ENCODE measurements at regions not wholly inside any gene's neighbourhood (a gene's known extent, or its start where the extent isn't known, plus 50 kb on each side); places are given as distances from the start of the nearest gene placed in this dataset.

DNA sequence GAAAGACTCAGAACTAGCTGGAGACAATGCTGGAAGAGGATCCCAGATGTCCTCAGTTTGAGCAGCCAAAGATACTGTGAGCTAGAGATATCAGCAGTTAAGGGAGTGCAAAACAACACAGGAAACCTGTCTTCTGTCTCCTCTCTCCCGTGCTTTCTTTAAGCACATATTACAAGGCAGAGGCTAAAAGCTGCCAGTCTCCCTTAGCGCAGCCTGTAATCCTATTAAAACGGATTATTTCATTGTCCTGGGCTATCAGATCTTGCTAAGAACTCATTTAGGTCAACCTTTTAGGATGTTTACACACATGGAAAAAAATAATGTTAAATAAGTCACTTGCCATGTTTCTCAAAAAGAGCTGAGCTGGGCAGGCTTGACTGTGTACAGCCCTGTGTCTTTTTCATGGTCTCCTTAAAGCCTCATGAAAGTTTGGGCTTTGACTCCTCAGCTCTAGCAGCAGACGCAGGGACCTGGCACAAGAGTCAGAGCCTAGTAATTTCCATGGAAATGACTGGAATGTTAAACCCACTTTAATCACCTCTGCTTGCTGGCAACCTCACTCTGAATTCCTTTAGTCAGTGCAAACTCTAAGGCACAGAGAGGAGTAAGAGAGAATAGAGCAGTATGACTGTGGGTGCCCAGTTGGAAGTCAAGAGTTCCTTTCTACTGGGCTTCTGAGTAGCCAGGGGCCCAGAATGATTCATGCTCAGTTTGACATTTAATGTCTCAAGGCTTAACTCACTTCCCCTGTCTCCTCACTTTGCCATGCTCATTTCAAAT lies 491.9 kb downstream of the NTRK3 start:
- H3K4me3 ChIP-seq (ENCODE audit: low read length): no peak overlapping the region
- H3K27me3 ChIP-seq (ENCODE audit: control insufficient read depth, insufficient read depth, low read length): no peaks in the 10 kb centered on the region
- peaks cover 26% of the 10 kb centered on the region for H3K4me1 ChIP-seq (ENCODE audit: control insufficient read depth, insufficient read depth, low read length)
- no peak overlapping the region for H3K9ac ChIP-seq (ENCODE audit: low read depth, low read length)
- no peaks in the 10 kb centered on the region for H3K9me3 ChIP-seq (replicated peaks; ENCODE audit: low read length)
- no peaks in the 10 kb centered on the region for H3K36me3 ChIP-seq (ENCODE audit: insufficient read depth, low read length)
- H3K4me2 ChIP-seq (ENCODE audit: low read length): peak overlapping the region; percentile 5

DNA sequence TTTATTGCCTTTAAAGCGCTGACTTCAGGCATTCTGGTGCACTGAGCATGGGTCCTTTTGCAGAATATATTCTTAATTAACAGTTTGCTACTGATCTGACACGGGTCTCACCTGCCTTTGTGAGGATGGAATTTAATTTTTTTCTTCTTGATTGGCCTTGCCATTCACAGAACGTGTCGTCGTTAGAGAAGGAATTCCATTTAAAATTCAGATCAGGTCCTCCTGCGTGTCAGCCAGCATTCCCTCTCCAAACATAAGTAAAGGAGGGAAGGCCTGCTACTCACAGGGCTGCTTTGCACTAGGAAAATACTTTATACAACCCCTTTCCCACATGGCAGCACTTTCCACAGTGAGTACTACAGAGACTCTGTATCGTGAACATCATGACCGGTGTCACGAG lies 492.7 kb downstream of the NTRK3 start:
- Histone ChIP-seq H3K36me3 (ENCODE audit: insufficient read depth, low read length) (no peaks in the 10 kb centered on the region), H3K4me2 (ENCODE audit: low read length) (no peak overlapping the region), H3K4me3 (ENCODE audit: low read length) (no peak overlapping the region), H3K9me3 (replicated peaks; ENCODE audit: low read length) (no peaks in the 10 kb centered on the region), H3K27me3 (ENCODE audit: control insufficient read depth, insufficient read depth, low read length) (peaks cover 3% of the 10 kb centered on the region), H3K9ac (ENCODE audit: low read depth, low read length) (no peak overlapping the region), H3K4me1 (ENCODE audit: control insufficient read depth, insufficient read depth, low read length) (peaks cover 26% of the 10 kb centered on the region)

DNA sequence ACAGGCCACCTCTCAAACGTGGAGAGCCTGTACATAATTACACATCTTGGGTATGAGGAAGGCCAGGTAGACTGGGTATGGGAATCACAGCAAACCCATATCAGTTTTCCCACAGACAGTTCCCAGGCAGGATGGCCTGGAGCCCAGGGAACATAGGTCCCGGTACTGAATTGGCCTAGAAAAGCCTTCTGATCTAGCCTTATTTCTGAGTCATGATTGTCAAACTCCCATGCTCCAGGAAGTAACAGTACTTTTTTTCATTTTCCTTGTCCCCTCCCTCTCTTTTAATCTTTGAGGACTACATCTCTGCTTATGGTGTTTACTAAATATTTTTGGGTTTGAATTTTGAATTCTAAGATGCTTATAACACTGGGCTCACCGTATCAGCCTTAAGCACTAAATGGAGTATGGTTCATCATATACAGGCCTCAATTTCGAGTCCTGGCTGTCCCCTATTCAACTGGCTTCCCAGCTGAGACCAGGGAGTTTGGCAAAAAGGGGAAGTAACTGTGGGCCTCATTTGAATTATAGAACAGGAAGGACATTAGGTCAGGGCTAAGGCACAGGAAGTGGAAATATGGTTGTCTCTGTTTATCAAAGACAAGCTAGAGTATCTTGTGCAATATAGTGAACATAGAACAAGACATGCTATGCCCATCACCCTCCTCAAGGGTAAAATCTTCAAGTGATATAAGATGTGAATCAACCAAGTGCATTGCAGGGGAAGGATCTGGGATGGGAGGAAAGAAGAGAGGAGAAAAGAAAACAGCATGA lies 494.6 kb downstream of the NTRK3 start:
- Histone ChIP-seq H3K27me3 (ENCODE audit: control insufficient read depth, insufficient read depth, low read length) (peaks cover 9% of the 10 kb centered on the region), H3K4me3 (ENCODE audit: low read length) (no peak overlapping the region), H3K9ac (ENCODE audit: low read depth, low read length) (no peak overlapping the region), H3K36me3 (ENCODE audit: insufficient read depth, low read length) (no peaks in the 10 kb centered on the region), H3K4me2 (ENCODE audit: low read length) (no peak overlapping the region), H3K4me1 (ENCODE audit: control insufficient read depth, insufficient read depth, low read length) (peaks cover 26% of the 10 kb centered on the region), H3K9me3 (replicated peaks; ENCODE audit: low read length) (no peaks in the 10 kb centered on the region)

DNA sequence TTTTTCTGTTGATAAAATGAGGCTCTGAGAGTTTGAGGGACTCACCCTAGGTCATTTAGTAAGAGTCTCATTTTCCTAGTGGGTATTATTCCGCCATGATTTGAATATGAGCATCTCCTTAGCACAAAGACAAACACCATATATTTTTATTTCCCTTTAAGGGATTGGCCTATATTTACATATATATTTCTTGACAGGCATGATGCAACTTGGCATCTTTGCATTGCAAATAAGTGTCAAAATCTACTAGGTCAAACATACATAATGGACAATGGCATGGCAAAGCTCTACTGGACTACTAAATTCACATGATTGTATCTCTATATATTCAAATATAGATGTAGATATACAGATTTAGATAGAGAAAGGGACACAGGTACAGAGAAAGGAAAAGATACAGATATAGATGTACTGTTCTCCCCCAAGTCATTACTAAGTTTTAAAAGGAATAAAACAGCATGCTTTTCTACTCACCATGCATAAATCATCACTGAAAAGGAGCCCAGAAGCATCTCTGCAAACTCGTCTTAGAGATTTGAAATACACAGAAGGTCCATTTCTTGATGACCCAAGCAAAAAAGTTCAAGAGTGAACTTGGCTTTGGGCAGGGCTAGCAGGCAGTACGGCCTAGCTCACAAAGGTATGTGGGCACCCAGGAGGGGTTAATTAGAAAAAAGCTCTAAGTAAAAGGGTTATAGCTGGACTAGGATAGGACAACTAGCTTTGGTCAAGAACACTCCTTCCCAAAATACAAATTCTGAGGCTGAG lies 495.8 kb downstream of the NTRK3 start:
- no peak overlapping the region for H3K9ac ChIP-seq (ENCODE audit: low read depth, low read length)
- no peaks in the 10 kb centered on the region for H3K9me3 ChIP-seq (replicated peaks; ENCODE audit: low read length)
- peaks cover 9% of the 10 kb centered on the region for H3K27me3 ChIP-seq (ENCODE audit: control insufficient read depth, insufficient read depth, low read length)
- no peaks in the 10 kb centered on the region for H3K36me3 ChIP-seq (ENCODE audit: insufficient read depth, low read length)
- H3K4me1 ChIP-seq (ENCODE audit: control insufficient read depth, insufficient read depth, low read length): peaks cover 26% of the 10 kb centered on the region
- H3K4me2 ChIP-seq (ENCODE audit: low read length): no peak overlapping the region
- no peak overlapping the region for H3K4me3 ChIP-seq (ENCODE audit: low read length)

DNA sequence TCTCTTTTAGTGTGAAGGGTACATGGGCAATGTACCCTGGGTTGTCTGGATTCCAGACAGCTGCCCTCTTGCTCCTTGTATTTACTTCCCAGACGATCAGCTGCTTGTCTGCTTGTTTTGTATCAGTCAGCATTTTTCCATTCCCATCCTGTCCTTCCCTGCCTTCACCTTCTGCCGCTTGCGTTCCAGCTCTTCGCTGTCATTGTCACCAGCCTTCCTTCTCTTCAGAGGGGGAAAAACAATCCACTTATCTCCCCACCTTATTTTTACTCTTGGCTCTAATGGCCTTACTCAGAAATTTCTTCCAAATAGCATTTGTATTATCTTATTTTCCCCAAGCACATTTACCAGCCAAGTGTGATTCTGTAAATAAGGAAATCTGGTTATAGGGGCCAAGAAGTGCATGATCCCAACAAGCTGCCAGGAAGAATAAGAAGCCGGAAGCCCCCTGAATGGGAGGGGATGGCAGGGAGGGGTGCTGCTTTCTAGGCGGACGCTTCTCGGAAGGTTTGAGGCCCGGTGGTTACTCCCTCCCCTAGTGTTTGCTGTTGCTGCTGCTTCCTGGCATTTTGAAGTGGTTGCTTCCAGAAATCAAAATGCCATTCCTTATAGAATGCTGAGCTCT lies 497.6 kb downstream of the NTRK3 start:
- Histone ChIP-seq H3K9me3 (replicated peaks; ENCODE audit: low read length) (no peaks in the 10 kb centered on the region), H3K9ac (ENCODE audit: low read depth, low read length) (no peak overlapping the region), H3K36me3 (ENCODE audit: insufficient read depth, low read length) (no peaks in the 10 kb centered on the region), H3K27me3 (ENCODE audit: control insufficient read depth, insufficient read depth, low read length) (peaks cover 9% of the 10 kb centered on the region), H3K4me3 (ENCODE audit: low read length) (no peak overlapping the region), H3K4me1 (ENCODE audit: control insufficient read depth, insufficient read depth, low read length) (peaks cover 10% of the 10 kb centered on the region), H3K4me2 (ENCODE audit: low read length) (no peak overlapping the region)

DNA sequence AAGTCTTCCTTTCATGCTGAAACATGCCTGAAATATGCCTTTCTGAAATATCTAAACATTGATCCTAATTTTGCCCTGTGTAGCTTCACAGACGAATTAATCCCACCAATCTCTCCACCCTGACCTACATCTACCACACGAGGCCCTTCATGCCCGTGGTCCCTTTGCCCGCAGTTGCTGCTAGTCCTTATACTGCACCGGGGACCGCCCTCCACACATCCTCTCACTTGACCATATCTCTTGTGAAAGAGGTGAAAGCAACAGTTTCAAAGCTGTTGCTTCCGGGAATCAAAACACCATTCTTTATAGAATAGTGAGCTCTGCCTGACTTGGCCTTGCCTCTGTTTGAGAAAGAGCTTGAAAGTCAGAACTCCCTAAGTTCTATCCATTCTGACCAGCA lies 499.5 kb downstream of the NTRK3 start:
- peaks cover 9% of the 10 kb centered on the region for H3K27me3 ChIP-seq (ENCODE audit: control insufficient read depth, insufficient read depth, low read length)
- H3K4me3 ChIP-seq (ENCODE audit: low read length): no peak overlapping the region
- peaks cover 22% of the 10 kb centered on the region for H3K4me1 ChIP-seq (ENCODE audit: control insufficient read depth, insufficient read depth, low read length)
- no peak overlapping the region for H3K9ac ChIP-seq (ENCODE audit: low read depth, low read length)
- no peaks in the 10 kb centered on the region for H3K9me3 ChIP-seq (replicated peaks; ENCODE audit: low read length)
- H3K4me2 ChIP-seq (ENCODE audit: low read length): no peak overlapping the region
- no peaks in the 10 kb centered on the region for H3K36me3 ChIP-seq (ENCODE audit: insufficient read depth, low read length)

DNA sequence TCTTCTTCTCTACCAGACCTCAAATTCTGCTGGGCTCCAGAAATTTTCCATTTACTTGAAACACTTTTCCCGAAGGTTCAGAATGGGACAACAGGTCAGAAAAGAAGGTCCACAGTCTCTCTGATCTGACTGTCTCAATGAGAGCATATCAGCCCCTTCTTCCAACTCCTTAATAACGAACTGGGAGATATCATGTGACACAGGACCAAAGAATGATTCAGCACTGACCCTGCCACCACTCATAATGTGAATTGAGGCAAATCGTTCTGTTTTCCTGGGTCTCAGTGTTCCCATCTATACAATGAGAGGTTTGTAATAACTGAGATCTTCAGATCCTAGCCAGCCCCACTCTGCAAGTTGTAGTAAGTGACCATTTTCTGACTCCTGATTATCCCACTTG lies 500.5 kb downstream of the NTRK3 start:
- Histone ChIP-seq H3K9ac (ENCODE audit: low read depth, low read length) (no peak overlapping the region), H3K36me3 (ENCODE audit: insufficient read depth, low read length) (no peaks in the 10 kb centered on the region), H3K4me1 (ENCODE audit: control insufficient read depth, insufficient read depth, low read length) (peaks cover 21% of the 10 kb centered on the region)

DNA sequence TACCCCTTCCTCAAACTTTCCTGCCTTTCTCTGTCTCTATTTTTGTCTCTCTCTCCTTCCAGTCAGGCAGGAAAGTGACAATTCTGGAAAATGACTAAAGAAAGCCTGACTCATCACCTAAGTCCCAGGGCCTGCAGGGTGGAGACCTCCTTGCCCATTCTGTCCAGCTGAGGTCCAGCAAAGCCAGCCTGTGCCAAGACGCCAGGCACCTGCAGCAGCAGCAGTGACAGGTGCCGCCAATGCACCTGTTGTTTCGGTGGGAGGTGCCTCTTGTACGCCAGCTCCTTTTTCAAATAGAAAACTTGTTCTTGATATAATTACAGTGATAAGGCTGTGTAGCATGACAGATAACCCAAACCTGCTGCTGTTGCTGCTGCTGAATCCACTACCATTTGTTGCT lies 501.3 kb downstream of the NTRK3 start:
- no peaks in the 10 kb centered on the region for H3K36me3 ChIP-seq (ENCODE audit: insufficient read depth, low read length)
- H3K4me2 ChIP-seq (ENCODE audit: low read length): no peak overlapping the region
- H3K9ac ChIP-seq (ENCODE audit: low read depth, low read length): no peak overlapping the region
- peaks cover 21% of the 10 kb centered on the region for H3K4me1 ChIP-seq (ENCODE audit: control insufficient read depth, insufficient read depth, low read length)
- H3K27me3 ChIP-seq (ENCODE audit: control insufficient read depth, insufficient read depth, low read length): peaks cover 9% of the 10 kb centered on the region
- no peaks in the 10 kb centered on the region for H3K9me3 ChIP-seq (replicated peaks; ENCODE audit: low read length)
- H3K4me3 ChIP-seq (ENCODE audit: low read length): no peak overlapping the region

More for the DNA sequence above, 500.5 kb downstream of the NTRK3 start:
- Histone ChIP-seq H3K4me3 (ENCODE audit: low read length) (no peak overlapping the region), H3K4me2 (ENCODE audit: low read length) (no peak overlapping the region), H3K27me3 (ENCODE audit: control insufficient read depth, insufficient read depth, low read length) (peaks cover 9% of the 10 kb centered on the region), H3K9me3 (replicated peaks; ENCODE audit: low read length) (no peaks in the 10 kb centered on the region)

DNA sequence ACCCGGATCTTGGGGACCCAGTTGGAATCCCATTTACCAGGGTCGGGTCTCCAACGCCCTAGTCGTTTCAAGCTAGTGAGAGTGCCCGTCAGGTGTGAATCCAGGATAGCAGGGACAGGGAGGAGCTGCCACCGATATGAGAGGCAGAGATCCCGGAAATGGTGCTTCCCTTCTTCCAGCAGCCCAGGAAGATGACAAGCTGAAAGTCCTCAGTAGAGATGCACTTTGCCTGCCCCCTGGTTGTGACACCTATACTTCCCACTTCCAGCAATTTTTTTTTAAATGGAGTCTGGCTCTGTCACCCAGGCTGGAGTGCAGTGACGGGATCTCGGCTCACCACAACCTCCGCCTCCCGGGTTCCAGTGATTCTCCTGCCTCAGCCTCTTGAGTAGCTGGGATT lies 503.0 kb downstream of the NTRK3 start:
- Histone ChIP-seq H3K9me3 (replicated peaks; ENCODE audit: low read length) (no peaks in the 10 kb centered on the region), H3K27me3 (ENCODE audit: control insufficient read depth, insufficient read depth, low read length) (peaks cover 3% of the 10 kb centered on the region), H3K4me3 (ENCODE audit: low read length) (no peak overlapping the region), H3K9ac (ENCODE audit: low read depth, low read length) (no peak overlapping the region), H3K36me3 (ENCODE audit: insufficient read depth, low read length) (no peaks in the 10 kb centered on the region), H3K4me1 (ENCODE audit: control insufficient read depth, insufficient read depth, low read length) (peaks cover 21% of the 10 kb centered on the region), H3K4me2 (ENCODE audit: low read length) (no peak overlapping the region)

DNA sequence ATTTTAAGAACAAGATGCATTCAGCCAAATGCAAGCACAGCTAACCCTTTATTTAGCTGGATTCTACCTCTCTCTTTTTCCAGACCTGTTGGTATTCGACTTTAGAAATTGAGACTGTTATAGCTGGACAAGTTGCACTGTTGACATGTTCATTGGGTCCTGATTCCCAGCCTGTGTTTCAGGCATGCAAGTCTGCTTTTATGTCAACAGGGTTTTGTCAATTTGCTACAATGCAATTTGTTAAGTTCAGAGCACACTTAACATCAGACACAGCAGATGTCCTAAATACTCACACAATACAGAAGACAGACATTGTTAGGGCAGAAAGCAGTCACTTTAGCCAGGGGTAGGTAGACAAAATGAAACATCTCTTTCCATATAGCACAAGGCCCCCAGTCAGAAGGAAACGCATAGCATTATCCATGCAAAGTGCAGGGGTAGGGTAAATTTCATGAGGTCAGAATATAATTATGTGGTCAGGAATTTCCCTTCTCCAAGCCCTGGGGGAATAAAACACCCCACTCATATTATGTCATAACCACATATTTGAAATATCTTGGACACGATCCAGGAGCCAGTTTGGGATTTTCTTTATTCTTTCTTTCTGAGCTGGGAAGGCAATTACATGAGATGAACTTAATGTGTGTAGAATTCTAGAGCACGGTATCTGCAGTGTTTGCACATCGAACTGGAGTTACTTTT lies 504.1 kb downstream of the NTRK3 start:
- no peak overlapping the region for H3K9ac ChIP-seq (ENCODE audit: low read depth, low read length)
- H3K4me2 ChIP-seq (ENCODE audit: low read length): peak overlapping the region; percentile 52
- peaks cover 21% of the 10 kb centered on the region for H3K4me1 ChIP-seq (ENCODE audit: control insufficient read depth, insufficient read depth, low read length)
- no peaks in the 10 kb centered on the region for H3K9me3 ChIP-seq (replicated peaks; ENCODE audit: low read length)
- H3K36me3 ChIP-seq (ENCODE audit: insufficient read depth, low read length): no peaks in the 10 kb centered on the region
- H3K4me3 ChIP-seq (ENCODE audit: low read length): peak overlapping the region; percentile 3
- H3K27me3 ChIP-seq (ENCODE audit: control insufficient read depth, insufficient read depth, low read length): no peaks in the 10 kb centered on the region

Measured in skeletal muscle satellite cell (primary cell).